ENCODE measurements at regions not wholly inside any gene's neighbourhood (a gene's known extent, or its start where the extent isn't known, plus 50 kb on each side); places are given as distances from the start of the nearest gene placed in this dataset.

GRCh38 chr2:21223618-21224017 lies 99.8 kb downstream of the TDRD15 start:
- TF ChIP-seq CTCF (IDR thresholded peaks at IDR 0.05) (no peak), POLR2A (IDR thresholded peaks at IDR 0.05) (no peak)

Data from testis (tissue), 2 donors.